GM10248 (cell line): ENCODE measurements at regions not wholly inside any gene's neighbourhood (a gene's known extent, or its start where the extent isn't known, plus 50 kb on each side); places are given as distances from the start of the nearest gene placed in this dataset.

Source experiments
- CTCF ChIA-PET: fragments of 300-600 bp; sonication (Branson Sonifier 250); formaldehyde crosslinking; extraction: SDS; loops from one replicate; lab custom pipeline; 2021; ENCODE audit warnings: antibody characterized with exemption; lab: Yijun Ruan, JAX
- POLR2A ChIA-PET: fragments of 350-650 bp; sonication (Branson Sonifier 250); formaldehyde crosslinking; extraction: SDS; loops from one replicate; lab custom pipeline; 2020; ENCODE audit warnings: antibody characterized with exemption; lab: Yijun Ruan, JAX
- DNase-seq: peaks from one replicate; pipeline ENCODE4 v3.0.0; 2012; ENCODE audit errors: extremely low spot score
- CTCF ChIP-seq: IDR thresholded peaks from 2 replicates; pipeline ENCODE4 v1.5.1; 2012; ENCODE audit warnings: mild to moderate bottlenecking, low read depth; ENCODE audit errors: extremely low read depth, missing control alignments, control extremely low read depth

- ChIA-PET POLR2A (no interaction called here), CTCF (no interaction called here)
- no peak for TF ChIP-seq CTCF
- DNase-seq = no peak
These were observed 96.7 kb upstream of the COL5A2 start for GRCh38 chr2:189276277-189276676.

- DNase-seq = no peak
- TF ChIP-seq CTCF = no peak
- ChIA-PET CTCF (no interaction called here), POLR2A (no interaction called here)
These were observed 101.6 kb upstream of the COL5A2 start for GRCh38 chr2:189281201-189281600.

- TF ChIP-seq CTCF = no peak
- ChIA-PET CTCF (interaction anchor here (0.9 to 1.1 kb wide), 2 partner anchors 9 to 27 kb away, joined by 3 read pairs; no protein-coding TSS in a partner anchor), POLR2A (no interaction called here)
- no peak for DNase-seq
These were observed 105.8 kb upstream of the COL5A2 start for GRCh38 chr2:189285349-189285748.

GRCh38 chr2:189285962-189286645 lies 106.5 kb upstream of the COL5A2 start:
- TF ChIP-seq CTCF = no peak
- DNase-seq = no peak
- ChIA-PET CTCF (interaction anchor here (0.9 to 1.1 kb wide), 3 partner anchors 8 to 141 kb away, joined by 3 read pairs; no protein-coding TSS in a partner anchor), POLR2A (no interaction called here)

- ChIA-PET POLR2A (no interaction called here), CTCF (interaction anchor here (1.0 to 1.2 kb wide), 4 partner anchors 7 to 194 kb away, joined by 3 to 6 read pairs (median 4); no protein-coding TSS in a partner anchor)
- no peak for TF ChIP-seq CTCF
- DNase-seq = no peak
These were observed 107.8 kb upstream of the COL5A2 start for GRCh38 chr2:189287363-189287762.

GRCh38 chr2:189287982-189288521 lies 108.5 kb upstream of the COL5A2 start:
- TF ChIP-seq CTCF = peak; percentile 31
- ChIA-PET POLR2A (no interaction called here), CTCF (interaction anchor here (1.0 to 1.2 kb wide), 5 partner anchors 8 to 763 kb away, joined by 3 to 6 read pairs (median 5); no protein-coding TSS in a partner anchor)
- peak; percentile 14 for DNase-seq
